PC-3 (cell line): ENCODE measurements at regions not wholly inside any gene's neighbourhood (a gene's known extent, or its start where the extent isn't known, plus 50 kb on each side); places are given as distances from the start of the nearest gene placed in this dataset.

ENCODE experiments used
- ATAC-seq: fragments of 200-7000 bp; cut with Tn5 transposase; 2 replicates; pipeline ENCODE4 v1.9.1; 2020; ENCODE audit warnings: mild to moderate bottlenecking, moderate library complexity
- BruUV-seq: library from RNA; stranded (reverse); fragments of 400-500 nt; replicated peaks from 2 replicates; lab custom pipeline; 2021; lab: Mats Ljungman, UMichigan
- CTCF ChIA-PET: fragments of 300-600 bp; sonication (Branson Sonifier 250); formaldehyde crosslinking; loops from one replicate; lab custom pipeline; 2022; ENCODE audit warnings: antibody characterized with exemption; lab: Charles Lee
- POLR2A ChIA-PET: fragments of 300-600 bp; sonication (Branson Sonifier 250); formaldehyde crosslinking; loops from one replicate; lab custom pipeline; 2022; ENCODE audit warnings: antibody characterized with exemption; ENCODE audit not compliant: unreplicated experiment; lab: Charles Lee
- DNase-seq: peaks from one replicate; pipeline ENCODE4 v3.0.0-alpha.2; 2015
- H2AFZ ChIP-seq: fragments of 300-600 bp; sonication (generic); 2 replicates; pipeline ENCODE4 v1.6.0; 2016; ENCODE audit warnings: antibody characterized with exemption, low read length
- H3F3A ChIP-seq: fragments of 300-600 bp; sonication (generic); one replicate; pipeline ENCODE4 v1.6.0; 2017; ENCODE audit warnings: antibody characterized with exemption, low read length, control low read depth, mild to moderate bottlenecking; ENCODE audit not compliant: unreplicated experiment
- H3K27ac ChIP-seq: fragments of 300-600 bp; sonication (generic); 2 replicates; pipeline ENCODE4 v1.5.1; 2016; ENCODE audit warnings: mild to moderate bottlenecking, low read length
- H3K27me3 ChIP-seq: fragments of 300-600 bp; sonication (generic); 2 replicates; pipeline ENCODE4 v1.6.1; 2016; ENCODE audit warnings: low read length, mixed read lengths
- H3K36me3 ChIP-seq: fragments of 300-600 bp; sonication (generic); 2 replicates; pipeline ENCODE4 v1.6.1; 2016; ENCODE audit warnings: low read depth, mixed run types, low read length, mixed read lengths
- H3K4me1 ChIP-seq: fragments of 300-600 bp; sonication (generic); 2 replicates; pipeline ENCODE4 v1.5.1; 2016; ENCODE audit warnings: low read length; ENCODE audit not compliant: insufficient read depth
- H3K4me2 ChIP-seq: fragments of 300-600 bp; sonication (generic); 2 replicates; pipeline ENCODE4 v1.6.0; 2016; ENCODE audit warnings: low read length
- H3K4me3 ChIP-seq: fragments of 300-600 bp; sonication (generic); 2 replicates; pipeline ENCODE4 v1.5.1; 2016; ENCODE audit warnings: mild to moderate bottlenecking, low read length, mixed read lengths
- H3K79me2 ChIP-seq: fragments of 300-600 bp; sonication (generic); 2 replicates; pipeline ENCODE4 v1.6.1; 2017; ENCODE audit warnings: low read length, mixed read lengths
- H3K9ac ChIP-seq: fragments of 300-600 bp; sonication (generic); 2 replicates; pipeline ENCODE4 v1.6.0; 2016; ENCODE audit warnings: mild to moderate bottlenecking, low read length
- H3K9me2 ChIP-seq: fragments of 300-600 bp; sonication (generic); replicated peaks from 2 replicates; pipeline ENCODE4 v1.6.1; 2016; ENCODE audit warnings: mixed run types, low read length, mixed read lengths
- H3K9me3 ChIP-seq: fragments of 300-600 bp; sonication (generic); 2 replicates; pipeline ENCODE4 v1.6.1; 2016; ENCODE audit warnings: low read length, mixed read lengths
- H4K20me1 ChIP-seq: fragments of 300-600 bp; sonication (generic); 2 replicates; pipeline ENCODE4 v1.6.1; 2016; ENCODE audit warnings: low read length, mixed read lengths
- EZH2 ChIP-seq: fragments of 300-600 bp; sonication (generic); IDR thresholded peaks from one replicate; pipeline ENCODE4 v1.6.1; 2017; ENCODE audit warnings: antibody characterized with exemption, mild to moderate bottlenecking, low read length; ENCODE audit not compliant: unreplicated experiment
- EZH2phosphoT487 ChIP-seq: fragments of 300-600 bp; sonication (generic); IDR thresholded peaks from 2 replicates; pipeline ENCODE4 v1.6.1; 2018; ENCODE audit warnings: mild to moderate bottlenecking, antibody characterized with exemption, low read length, borderline replicate concordance
- intact Hi-C: fragments of 100-400 bp; cut with micrococcal nuclease; formaldehyde crosslinking; loops from 2 replicates; pipeline ENCODE4 v1.9.0; 2023
- TF ChIP-seq, protein P1 (sequence below): fragments of 300-600 bp; sonication (generic); conservative IDR thresholded peaks from 2 replicates; pipeline ENCODE4 v1.5.1; 2017; ENCODE audit warnings: antibody characterized with exemption, low read depth, mild to moderate bottlenecking, low read length

DNA sequence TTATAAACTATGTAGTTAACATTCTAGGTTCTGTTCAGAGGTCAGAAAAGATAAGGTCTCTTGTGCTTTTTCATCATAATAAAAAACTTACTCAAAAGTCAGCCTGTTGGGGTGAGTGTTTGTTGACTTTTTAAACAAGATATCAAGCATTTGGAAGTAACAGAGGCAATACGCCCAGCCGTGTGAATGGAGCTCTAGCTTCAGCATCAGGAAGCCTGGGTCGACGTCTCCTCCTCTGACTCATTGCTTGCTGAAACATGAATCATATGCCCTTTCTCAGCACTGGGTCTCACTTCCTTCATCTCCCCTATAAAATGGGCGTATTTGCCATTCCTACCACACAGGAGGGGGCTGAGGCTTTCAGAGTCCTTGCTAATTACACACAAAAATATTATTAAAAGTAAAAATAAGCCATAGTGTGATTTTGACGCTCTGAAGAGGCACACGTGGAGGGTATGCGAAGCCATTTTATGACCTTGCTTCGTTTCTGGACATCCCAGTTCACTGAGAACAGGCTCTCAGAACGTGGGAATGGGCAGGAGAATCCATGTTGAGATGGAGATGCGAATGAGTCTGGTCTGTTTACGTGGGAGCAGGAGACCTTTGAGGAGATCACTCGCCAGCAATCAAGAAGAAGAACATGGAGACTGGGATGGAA is 220.8 kb upstream of the TPRG1 start:
- Histone ChIP-seq H3K9ac (peak overlapping the region; percentile 46), H3K27me3 (no peaks in the 10 kb centered on the region), H3K9me3 (no peaks in the 10 kb centered on the region), H3K4me3 (no peak overlapping the region), H3K4me1 (peaks cover 45% of the 10 kb centered on the region), H4K20me1 (no peaks in the 10 kb centered on the region), H3K79me2 (no peaks in the 10 kb centered on the region), H3K4me2 (peak overlapping the region; percentile 57), H3K36me3 (no peaks in the 10 kb centered on the region), H3K9me2 (no peaks in the 10 kb centered on the region), H2AFZ (peak overlapping the region; percentile 52), H3K27ac (peak overlapping the region; percentile 68), H3F3A (no peaks in the 10 kb centered on the region)
- DNase-seq (peak; percentile 97), ATAC-seq (peak; percentile 59)
- CTCF ChIA-PET = interaction anchor here (0.6 to 1.2 kb wide), 4 partner anchors 21 to 1212 kb away, joined by 3 to 9 read pairs (median 6); no protein-coding TSS in a partner anchor
- TF ChIP-seq EZH2phosphoT487 (no peak), EZH2 (no peak)
- TF ChIP-seq, protein P1, sequence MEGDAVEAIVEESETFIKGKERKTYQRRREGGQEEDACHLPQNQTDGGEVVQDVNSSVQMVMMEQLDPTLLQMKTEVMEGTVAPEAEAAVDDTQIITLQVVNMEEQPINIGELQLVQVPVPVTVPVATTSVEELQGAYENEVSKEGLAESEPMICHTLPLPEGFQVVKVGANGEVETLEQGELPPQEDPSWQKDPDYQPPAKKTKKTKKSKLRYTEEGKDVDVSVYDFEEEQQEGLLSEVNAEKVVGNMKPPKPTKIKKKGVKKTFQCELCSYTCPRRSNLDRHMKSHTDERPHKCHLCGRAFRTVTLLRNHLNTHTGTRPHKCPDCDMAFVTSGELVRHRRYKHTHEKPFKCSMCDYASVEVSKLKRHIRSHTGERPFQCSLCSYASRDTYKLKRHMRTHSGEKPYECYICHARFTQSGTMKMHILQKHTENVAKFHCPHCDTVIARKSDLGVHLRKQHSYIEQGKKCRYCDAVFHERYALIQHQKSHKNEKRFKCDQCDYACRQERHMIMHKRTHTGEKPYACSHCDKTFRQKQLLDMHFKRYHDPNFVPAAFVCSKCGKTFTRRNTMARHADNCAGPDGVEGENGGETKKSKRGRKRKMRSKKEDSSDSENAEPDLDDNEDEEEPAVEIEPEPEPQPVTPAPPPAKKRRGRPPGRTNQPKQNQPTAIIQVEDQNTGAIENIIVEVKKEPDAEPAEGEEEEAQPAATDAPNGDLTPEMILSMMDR = no peak
- BruUV-seq = TSS peak; percentile 56
- intact Hi-C loops = loop anchor here (1.0 to 5.0 kb wide), 10 partner anchors 238 to 1039 kb away; partner anchors contain the start of gene LPP
- POLR2A ChIA-PET = interaction anchor here (0.7 kb wide), 2 partner anchors 490 to 684 kb away, joined by 3 read pairs; no protein-coding TSS in a partner anchor

DNA sequence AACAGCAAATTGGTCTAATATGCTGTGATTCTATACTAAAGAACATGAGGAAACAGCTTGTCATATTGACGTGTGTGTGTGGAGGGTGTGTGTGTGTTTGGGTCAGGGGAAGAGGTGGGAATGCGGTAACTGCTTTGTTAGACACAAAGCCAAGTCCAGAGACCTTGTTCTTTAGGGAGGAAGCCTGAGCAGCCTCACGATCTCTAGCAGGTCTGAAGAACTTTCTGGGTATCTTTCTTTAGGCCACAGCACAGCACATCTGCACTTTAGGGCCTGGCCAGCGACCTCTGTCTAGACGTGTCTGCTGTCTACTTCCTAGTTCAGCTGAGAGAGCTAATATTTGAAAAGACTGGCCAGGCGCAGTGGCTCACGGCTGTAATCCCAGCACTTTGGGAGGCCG is 220.0 kb upstream of the TPRG1 start:
- intact Hi-C loops = loop anchor here (1.0 to 5.0 kb wide), 10 partner anchors 239 to 1039 kb away; partner anchors contain the start of gene LPP
- TF ChIP-seq EZH2 = no peak
- TF ChIP-seq, protein P1 = no peak
- Histone ChIP-seq H3K9me3 (no peaks in the 10 kb centered on the region), H3K9me2 (no peaks in the 10 kb centered on the region), H3K36me3 (no peaks in the 10 kb centered on the region), H3K4me3 (no peak overlapping the region), H3K9ac (peak overlapping the region; percentile 46), H3K79me2 (no peaks in the 10 kb centered on the region), H2AFZ (no peak overlapping the region), H4K20me1 (no peaks in the 10 kb centered on the region), H3F3A (no peaks in the 10 kb centered on the region), H3K4me1 (peaks cover 43% of the 10 kb centered on the region), H3K27ac (peak overlapping the region; percentile 68; the same call in 1 of the 2 replicates), H3K27me3 (no peaks in the 10 kb centered on the region), H3K4me2 (peak overlapping the region; percentile 57)
- ChIA-PET POLR2A (no interaction called here), CTCF (interaction anchor here (1.0 kb wide), 1 partner anchor 1212 kb away, joined by 3 read pairs; no protein-coding TSS in a partner anchor)
- ATAC-seq (no peak), DNase-seq (no peak)
- no TSS peak for BruUV-seq
